Mesodermal cell (in vitro differentiated cells): ENCODE measurements at regions not wholly inside any gene's neighbourhood (a gene's known extent, or its start where the extent isn't known, plus 50 kb on each side); places are given as distances from the start of the nearest gene placed in this dataset.
A peak's percentile ranks its signal among the peaks of the same experiment; 100 is the strongest.
"Not testable (repeated sequence)": the region's sequence is repeated elsewhere in the genome, so short reads cannot be mapped to it uniquely, and the experiment has no call there.

Experiments
- H3K27ac ChIP-seq: 2 replicates; pipeline ENCODE4 v1.7.0; 2013; ENCODE audit warnings: mild to moderate bottlenecking, low read depth, low read length, moderate library complexity; ENCODE audit not compliant: severe bottlenecking
- H3K36me3 ChIP-seq: 2 replicates; pipeline ENCODE4 v1.7.1; 2013; ENCODE audit warnings: mild to moderate bottlenecking, low read length, moderate library complexity; ENCODE audit not compliant: control insufficient read depth, insufficient read depth
- H3K4me1 ChIP-seq: one replicate; pipeline ENCODE4 v1.7.1; 2013; ENCODE audit warnings: mild to moderate bottlenecking, low read length; ENCODE audit not compliant: insufficient read depth, control insufficient read depth, poor library complexity, severe bottlenecking
- H3K4me3 ChIP-seq: 2 replicates; pipeline ENCODE4 v1.7.0; 2013; ENCODE audit warnings: low read length, control low read depth, mild to moderate bottlenecking; ENCODE audit not compliant: insufficient read depth, poor library complexity, severe bottlenecking; ENCODE audit errors: extremely low read depth
- H3K9me3 ChIP-seq: 2 replicates; pipeline ENCODE4 v1.7.1; 2013; ENCODE audit warnings: mild to moderate bottlenecking, low read length, moderate library complexity; ENCODE audit not compliant: control insufficient read depth
- WGBS, 2 experiments: methylation state at CpG; one replicate each; pipeline ENCODE4 v1.1.5; 2013; ENCODE audit warnings: missing lambda C conversion rate in 2 of 2; ENCODE audit not compliant: insufficient coverage in 2 of 2; 5-methylcytosine and 5-hydroxymethylcytosine counted together

- Histone ChIP-seq H3K4me1 (no peaks in the 10 kb centered on the region), H3K36me3 (no peaks in the 10 kb centered on the region), H3K4me3 (no peak overlapping the region), H3K9me3 (no peaks in the 10 kb centered on the region), H3K27ac (no peak overlapping the region)
- WGBS, 2 experiments: no CpG with 5 or more reads among the region's 1 CpG
Measured at GRCh38 chr1:96588416-96588995, 133.1 kb upstream of the PTBP2 start.

GRCh38 chr1:96595530-96595929, 126.1 kb upstream of the PTBP2 start:
- not testable (repeated sequence) for H3K9me3 ChIP-seq, H3K27ac ChIP-seq, H3K36me3 ChIP-seq, H3K4me3 ChIP-seq, H3K4me1 ChIP-seq
- 72 to 92% methylated on average over 2 of the region's 2 CpGs for WGBS, 2 experiments

GRCh38 chr1:96596226-96596922, 125.2 kb upstream of the PTBP2 start:
- WGBS, 2 experiments: 82 to 89% methylated on average over 1 to 2 of the region's 4 CpGs
- no peaks in the 10 kb centered on the region for H3K36me3 ChIP-seq
- no peak overlapping the region for H3K27ac ChIP-seq
- no peak overlapping the region for H3K4me3 ChIP-seq
- no peaks in the 10 kb centered on the region for H3K4me1 ChIP-seq
- H3K9me3 ChIP-seq: no peaks in the 10 kb centered on the region

GRCh38 chr1:96597218-96597617, 124.4 kb upstream of the PTBP2 start:
- no peak overlapping the region for H3K4me3 ChIP-seq
- no peak overlapping the region for H3K27ac ChIP-seq
- WGBS, 2 experiments: no CpG with 5 or more reads among the region's 1 CpG
- no peaks in the 10 kb centered on the region for H3K4me1 ChIP-seq
- no peaks in the 10 kb centered on the region for H3K9me3 ChIP-seq
- H3K36me3 ChIP-seq: no peaks in the 10 kb centered on the region

GRCh38 chr1:96598416-96599168, 123.0 kb upstream of the PTBP2 start:
- peak overlapping the region; percentile 61 for H3K27ac ChIP-seq
- H3K4me1 ChIP-seq: no peaks in the 10 kb centered on the region
- WGBS, 2 experiments: 83 to 100% methylated on average over 1 to 2 of the region's 4 CpGs
- H3K4me3 ChIP-seq: no peak overlapping the region
- no peaks in the 10 kb centered on the region for H3K9me3 ChIP-seq
- no peaks in the 10 kb centered on the region for H3K36me3 ChIP-seq

GRCh38 chr1:96604620-96605019, 117.0 kb upstream of the PTBP2 start:
- H3K9me3 ChIP-seq, H3K36me3 ChIP-seq, H3K27ac ChIP-seq, H3K4me3 ChIP-seq, H3K4me1 ChIP-seq: not testable (repeated sequence)
- 80% methylated on average over 3 to 15 of the region's 16 CpGs for WGBS, 2 experiments

GRCh38 chr1:96617375-96617774, 104.2 kb upstream of the PTBP2 start:
- not testable (repeated sequence) for H3K4me3 ChIP-seq, H3K36me3 ChIP-seq, H3K4me1 ChIP-seq, H3K9me3 ChIP-seq, H3K27ac ChIP-seq
- WGBS, 2 experiments: 83 to 85% methylated on average over 2 to 5 of the region's 5 CpGs

GRCh38 chr1:96632045-96632664, 89.4 kb upstream of the PTBP2 start:
- H3K4me3 ChIP-seq: no peak overlapping the region
- H3K27ac ChIP-seq: no peak overlapping the region
- H3K4me1 ChIP-seq: no peaks in the 10 kb centered on the region
- WGBS, 2 experiments: no CpG with 5 or more reads among the region's 1 CpG
- no peaks in the 10 kb centered on the region for H3K9me3 ChIP-seq
- no peaks in the 10 kb centered on the region for H3K36me3 ChIP-seq

- no peaks in the 10 kb centered on the region for H3K4me1 ChIP-seq
- H3K9me3 ChIP-seq: no peaks in the 10 kb centered on the region
- H3K27ac ChIP-seq: no peak overlapping the region
- H3K36me3 ChIP-seq: no peaks in the 10 kb centered on the region
- 100% methylated on average over 1 of the region's 3 CpGs; no CpG with 5 or more reads in 1 of the 2 experiments for WGBS, 2 experiments
- no peak overlapping the region for H3K4me3 ChIP-seq
Measured at GRCh38 chr1:96633695-96634094, 87.9 kb upstream of the PTBP2 start.

GRCh38 chr1:96634883-96635282, 86.7 kb upstream of the PTBP2 start:
- no peaks in the 10 kb centered on the region for H3K9me3 ChIP-seq
- no peak overlapping the region for H3K4me3 ChIP-seq
- H3K4me1 ChIP-seq: no peaks in the 10 kb centered on the region
- H3K27ac ChIP-seq: no peak overlapping the region
- WGBS, 2 experiments: 100% methylated on average over 1 of the region's 2 CpGs; no CpG with 5 or more reads in 1 of the 2 experiments
- H3K36me3 ChIP-seq: no peaks in the 10 kb centered on the region
